ENCODE measurements at regions not wholly inside any gene's neighbourhood (a gene's known extent, or its start where the extent isn't known, plus 50 kb on each side); places are given as distances from the start of the nearest gene placed in this dataset.

DNA sequence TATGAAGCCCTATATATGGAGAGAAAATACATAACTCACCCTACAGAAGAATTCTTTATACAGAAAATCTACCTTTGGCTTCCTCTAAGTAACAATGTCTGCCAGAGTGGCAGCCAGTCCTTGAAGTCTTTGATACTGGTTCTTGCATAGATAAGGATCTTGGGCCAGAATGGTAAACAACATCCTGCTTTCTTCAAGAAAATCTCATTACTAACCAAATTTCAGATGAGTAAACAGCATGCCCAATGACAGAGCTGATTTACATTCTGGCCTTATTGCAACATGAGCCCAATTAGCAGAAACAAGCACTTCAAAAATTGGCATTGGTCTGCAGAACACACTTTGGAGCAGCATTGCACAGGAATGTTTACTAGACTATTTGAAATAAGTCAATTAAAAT, 336.5 kb upstream of the ST6GAL2 start:
- Mint-ChIP-seq H3K9me3 (ENCODE audit: insufficient read depth) (peaks cover 3% of the 10 kb centered on the region), H3K27me3 (no peaks in the 10 kb centered on the region), H3K4me1 (no peaks in the 10 kb centered on the region), H3K27ac (no peak overlapping the region), H3K4me3 (no peak overlapping the region)
- TF ChIP-seq EZH2 (IDR thresholded peaks at IDR 0.05; ENCODE audit: borderline replicate concordance, insufficient read depth, low read depth, low read length, poor library complexity, severe bottlenecking) = no peak
- TF ChIP-seq, protein P1, sequence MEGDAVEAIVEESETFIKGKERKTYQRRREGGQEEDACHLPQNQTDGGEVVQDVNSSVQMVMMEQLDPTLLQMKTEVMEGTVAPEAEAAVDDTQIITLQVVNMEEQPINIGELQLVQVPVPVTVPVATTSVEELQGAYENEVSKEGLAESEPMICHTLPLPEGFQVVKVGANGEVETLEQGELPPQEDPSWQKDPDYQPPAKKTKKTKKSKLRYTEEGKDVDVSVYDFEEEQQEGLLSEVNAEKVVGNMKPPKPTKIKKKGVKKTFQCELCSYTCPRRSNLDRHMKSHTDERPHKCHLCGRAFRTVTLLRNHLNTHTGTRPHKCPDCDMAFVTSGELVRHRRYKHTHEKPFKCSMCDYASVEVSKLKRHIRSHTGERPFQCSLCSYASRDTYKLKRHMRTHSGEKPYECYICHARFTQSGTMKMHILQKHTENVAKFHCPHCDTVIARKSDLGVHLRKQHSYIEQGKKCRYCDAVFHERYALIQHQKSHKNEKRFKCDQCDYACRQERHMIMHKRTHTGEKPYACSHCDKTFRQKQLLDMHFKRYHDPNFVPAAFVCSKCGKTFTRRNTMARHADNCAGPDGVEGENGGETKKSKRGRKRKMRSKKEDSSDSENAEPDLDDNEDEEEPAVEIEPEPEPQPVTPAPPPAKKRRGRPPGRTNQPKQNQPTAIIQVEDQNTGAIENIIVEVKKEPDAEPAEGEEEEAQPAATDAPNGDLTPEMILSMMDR (IDR thresholded peaks at IDR 0.05) = no peak
- intact Hi-C loops (cut with micrococcal nuclease) = no loop called here
- no peaks in the 10 kb centered on the region for H3K79me2 ChIP-seq (ENCODE audit: control insufficient read depth, insufficient read depth, low read length)
- H3K36me3 ChIP-seq (replicated peaks in 1 of 2; ENCODE audit: control extremely low read depth in 1 of 2, control insufficient read depth in 1 of 2, extremely low read depth in 1 of 2, insufficient read depth in 2 of 2, low read length in 1 of 2) = no peaks in the 10 kb centered on the region
- H4K20me1 ChIP-seq (ENCODE audit: control insufficient read depth, insufficient read depth, low read length, poor library complexity, severe bottlenecking) = no peaks in the 10 kb centered on the region
- H3K27ac ChIP-seq (ENCODE audit: low read length in 2 of 2) = no peak overlapping the region
- ChIA-PET CTCF (no interaction called here), POLR2A (no interaction called here)
- no peaks in the 10 kb centered on the region for H3K9me3 ChIP-seq (ENCODE audit: control extremely low read depth in 1 of 3, control insufficient read depth in 2 of 3, insufficient read depth in 1 of 3, low read length in 2 of 3)
- DNase-seq (no peak), ATAC-seq (ENCODE audit: low read depth) (no peak)
- H3K4me1 ChIP-seq (ENCODE audit: control insufficient read depth in 2 of 2, insufficient read depth in 2 of 2, low read length in 2 of 2) = no peaks in the 10 kb centered on the region
- H3K9ac ChIP-seq (ENCODE audit: low read length) = no peak overlapping the region
- no peak overlapping the region for H2AFZ ChIP-seq (ENCODE audit: insufficient read depth, low read depth, low read length, poor library complexity, severe bottlenecking)
- no peaks in the 10 kb centered on the region for H3K27me3 ChIP-seq (replicated peaks in 1 of 4; ENCODE audit: control extremely low read depth in 1 of 4, control insufficient read depth in 3 of 4, insufficient read depth in 4 of 4, low read length in 3 of 4)
- no peak overlapping the region for H3K4me3 ChIP-seq (ENCODE audit: control extremely low read depth in 1 of 5, extremely low read depth in 1 of 5, insufficient read depth in 1 of 5, low read depth in 2 of 5, low read length in 4 of 5)
- no peak overlapping the region for H3K4me2 ChIP-seq (replicated peaks; ENCODE audit: low read depth, low read length, poor library complexity, severe bottlenecking)

DNA sequence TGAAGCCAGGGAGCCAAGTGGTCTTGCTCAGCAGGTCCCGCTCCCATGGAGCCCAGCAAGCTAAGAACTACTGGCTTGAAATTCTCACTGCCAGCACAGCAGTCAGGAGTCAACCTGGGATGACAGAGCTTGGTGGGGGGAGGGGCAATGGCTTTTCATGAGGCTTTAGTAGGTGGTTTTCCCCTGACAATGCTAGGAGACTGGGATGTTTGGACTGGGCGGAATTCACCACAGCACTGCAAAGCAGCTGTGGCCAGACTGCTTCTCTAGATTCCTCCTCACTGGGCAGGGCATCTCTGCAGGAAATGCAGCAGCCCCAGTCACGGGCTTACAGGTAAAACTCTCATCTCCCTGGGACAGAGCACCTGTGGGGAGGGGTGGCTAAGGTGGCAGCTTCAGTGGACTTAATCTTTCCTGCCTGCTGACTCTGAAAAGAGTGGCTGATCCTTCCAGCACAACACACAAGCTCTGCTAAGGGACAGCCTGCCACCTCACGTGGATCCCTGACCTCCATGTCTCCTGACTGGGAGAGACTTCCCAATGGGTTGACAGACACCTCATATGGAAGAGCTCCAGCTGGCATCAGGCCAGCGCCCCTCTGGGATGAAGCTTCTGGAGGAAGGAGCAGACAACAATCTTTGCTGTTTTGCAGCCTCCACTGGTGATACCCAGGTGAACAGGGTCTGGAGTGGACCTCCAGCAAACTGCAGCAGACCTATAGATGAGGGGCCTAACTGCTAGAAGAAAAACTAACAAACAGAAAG, 349.7 kb upstream of the ST6GAL2 start:
- Histone ChIP-seq H3K27me3 (replicated peaks in 1 of 4; ENCODE audit: control extremely low read depth in 1 of 4, control insufficient read depth in 3 of 4, insufficient read depth in 4 of 4, low read length in 3 of 4) (no peaks in the 10 kb centered on the region), H3K4me2 (replicated peaks; ENCODE audit: low read depth, low read length, poor library complexity, severe bottlenecking) (no peak overlapping the region), H3K36me3 (replicated peaks in 1 of 2; ENCODE audit: control extremely low read depth in 1 of 2, control insufficient read depth in 1 of 2, extremely low read depth in 1 of 2, insufficient read depth in 2 of 2, low read length in 1 of 2) (no peaks in the 10 kb centered on the region), H3K27ac (ENCODE audit: low read length in 2 of 2) (no peak overlapping the region), H3K4me1 (ENCODE audit: control insufficient read depth in 2 of 2, insufficient read depth in 2 of 2, low read length in 2 of 2) (no peaks in the 10 kb centered on the region), H3K4me3 (ENCODE audit: control extremely low read depth in 1 of 5, extremely low read depth in 1 of 5, insufficient read depth in 1 of 5, low read depth in 2 of 5, low read length in 4 of 5) (no peak overlapping the region), H2AFZ (ENCODE audit: insufficient read depth, low read depth, low read length, poor library complexity, severe bottlenecking) (no peak overlapping the region), H3K9me3 (ENCODE audit: control extremely low read depth in 1 of 3, control insufficient read depth in 2 of 3, insufficient read depth in 1 of 3, low read length in 2 of 3) (peaks cover 0 to 11% (median 0%) of the 10 kb centered on the region in 3 donors), H3K79me2 (ENCODE audit: control insufficient read depth, insufficient read depth, low read length) (no peaks in the 10 kb centered on the region), H4K20me1 (ENCODE audit: control insufficient read depth, insufficient read depth, low read length, poor library complexity, severe bottlenecking) (no peaks in the 10 kb centered on the region), H3K9ac (ENCODE audit: low read length) (no peak overlapping the region)
- ATAC-seq (ENCODE audit: low read depth) (no peak), DNase-seq (no peak)
- no peaks in the 10 kb centered on the region for H3K4me1 Mint-ChIP-seq
- no peak overlapping the region for H3K27ac Mint-ChIP-seq
- H3K27me3 Mint-ChIP-seq = no peaks in the 10 kb centered on the region
- TF ChIP-seq, protein P1 (IDR thresholded peaks at IDR 0.05) = no peak
- TF ChIP-seq EZH2 (IDR thresholded peaks at IDR 0.05; ENCODE audit: borderline replicate concordance, insufficient read depth, low read depth, low read length, poor library complexity, severe bottlenecking) = no peak
- H3K4me3 Mint-ChIP-seq = no peak overlapping the region
- CTCF ChIA-PET = no interaction called here
- intact Hi-C loops (cut with micrococcal nuclease) = no loop called here
- POLR2A ChIA-PET = no interaction called here
- H3K9me3 Mint-ChIP-seq (ENCODE audit: insufficient read depth) = no peaks in the 10 kb centered on the region
- WGBS (ENCODE audit: insufficient coverage) = 77% methylated on average over 4 of the region's 5 CpGs

All from B cell (primary cell).